A673 (cell line): ENCODE measurements at regions not wholly inside any gene's neighbourhood (a gene's known extent, or its start where the extent isn't known, plus 50 kb on each side); places are given as distances from the start of the nearest gene placed in this dataset.

Experiments
- CTCF ChIP-seq: fragments of 300-800, 200-600 bp; sonication (generic); conservative IDR thresholded peaks from 2 replicates; pipeline ENCODE4 v1.5.1; 2017; ENCODE audit warnings: low read depth, mild to moderate bottlenecking, antibody characterized with exemption, low read length, moderate library complexity, mixed read lengths
- EZH2 ChIP-seq: fragments of 200-600 bp; sonication (generic); IDR thresholded peaks from 2 replicates; pipeline ENCODE4 v1.6.1; 2017; ENCODE audit warnings: borderline replicate concordance, low read depth, mild to moderate bottlenecking, mixed read lengths, antibody characterized with exemption, low read length; ENCODE audit not compliant: poor library complexity, severe bottlenecking

- no peak for TF ChIP-seq CTCF
- no peak for TF ChIP-seq EZH2
Observed at GRCh38 chr9:87437966-87438365, 59.7 kb upstream of the DAPK1 start.
